ENCODE measurements at regions not wholly inside any gene's neighbourhood (a gene's known extent, or its start where the extent isn't known, plus 50 kb on each side); places are given as distances from the start of the nearest gene placed in this dataset.

DNA sequence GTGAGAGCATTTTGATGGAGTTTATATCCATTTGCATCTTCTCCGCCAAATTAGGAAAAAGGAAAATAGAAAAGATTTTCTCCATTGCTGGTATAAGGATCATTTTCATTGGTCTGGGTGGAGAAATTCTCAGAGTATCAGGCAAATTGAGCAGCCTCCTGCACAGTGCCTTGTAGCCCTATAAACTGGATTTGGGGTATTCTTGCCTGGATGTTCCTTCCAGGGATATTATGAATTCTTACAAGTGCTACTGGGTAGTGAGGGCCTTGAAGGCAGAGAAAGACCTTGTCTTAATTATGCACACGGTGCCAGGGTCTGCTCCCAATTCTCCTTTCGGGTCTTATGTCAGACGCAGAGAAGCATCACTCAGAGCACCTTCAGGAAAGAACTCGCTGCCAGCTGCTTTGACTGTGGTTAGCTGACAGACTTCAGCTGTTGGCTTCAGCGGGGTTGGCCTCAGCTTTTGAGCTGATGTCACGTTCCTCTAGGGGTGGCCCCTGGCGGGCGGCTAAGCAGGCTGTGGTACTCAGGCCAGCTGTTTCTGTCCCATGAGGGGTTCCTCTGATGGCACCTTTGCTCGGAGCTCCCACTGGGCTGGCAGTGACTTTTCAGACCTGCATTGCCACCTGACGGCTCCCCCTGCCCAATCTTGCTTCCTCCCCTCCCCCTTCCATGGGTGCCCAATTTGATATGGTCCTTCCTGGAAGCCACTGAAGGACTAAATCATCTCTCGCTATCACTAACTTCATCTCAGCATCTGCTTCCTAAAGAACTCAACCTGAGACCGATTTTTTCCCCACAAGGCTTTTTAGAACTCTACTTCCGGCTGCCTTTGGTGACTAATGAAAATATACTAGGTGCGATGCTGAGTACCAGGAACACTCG lies 519.5 kb downstream of the BCOR start:
- no peak for DNase-seq

GRCh38 chrX:39580043-39580442 lies 517.7 kb downstream of the BCOR start:
- DNase-seq, result no peak

GRCh38 chrX:39581411-39581810 lies 516.3 kb downstream of the BCOR start:
- no peak for DNase-seq

- DNase-seq, result peak; percentile 41
Observed at GRCh38 chrX:39582091-39582490, 515.7 kb downstream of the BCOR start.

DNA sequence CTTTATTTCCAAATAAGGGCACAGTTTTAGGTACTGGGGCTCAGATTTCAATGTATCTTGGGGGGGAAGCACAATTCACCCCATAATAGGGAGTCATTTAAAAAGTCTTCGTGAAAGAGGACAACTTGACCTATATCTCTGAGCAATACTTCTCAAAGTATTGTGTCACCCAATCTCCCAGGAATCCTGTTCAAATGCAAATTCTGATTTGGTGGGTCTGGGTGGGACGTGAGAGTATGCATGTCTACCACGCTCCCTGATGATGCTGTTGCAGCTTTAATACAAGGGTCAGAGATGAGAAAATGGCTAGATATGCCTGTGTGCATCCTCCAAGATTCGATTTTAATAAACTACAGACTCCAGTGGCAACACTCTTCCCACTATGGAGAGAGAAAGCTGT lies 514.8 kb downstream of the BCOR start:
- no peak for DNase-seq

GRCh38 chrX:39585808-39586207 lies 511.9 kb downstream of the BCOR start:
- no peak for DNase-seq

GRCh38 chrX:39586359-39586758 lies 511.4 kb downstream of the BCOR start:
- DNase-seq, result no peak

GRCh38 chrX:39591099-39591498 lies 506.7 kb downstream of the BCOR start:
- no peak for DNase-seq

DNA sequence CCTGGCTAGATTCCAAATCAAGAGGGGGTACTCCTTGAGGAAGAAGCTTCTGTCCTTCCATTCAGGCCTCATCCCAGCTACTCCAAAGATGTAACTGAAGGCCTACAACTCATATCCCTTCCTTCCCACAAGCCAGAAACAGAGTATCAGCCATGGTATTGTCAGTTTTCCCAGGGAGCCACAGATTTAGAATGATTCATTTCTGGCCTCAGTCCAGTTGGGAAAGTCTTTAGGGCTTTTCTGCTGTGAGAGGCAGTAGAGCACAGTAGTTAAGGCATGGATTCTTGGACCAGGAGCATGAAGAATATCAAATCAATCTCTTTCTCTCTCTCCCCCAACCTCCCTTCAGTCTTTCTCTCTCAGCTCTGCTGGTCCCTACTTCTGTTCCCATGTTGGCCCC lies 505.0 kb downstream of the BCOR start:
- DNase-seq, result no peak

DNA sequence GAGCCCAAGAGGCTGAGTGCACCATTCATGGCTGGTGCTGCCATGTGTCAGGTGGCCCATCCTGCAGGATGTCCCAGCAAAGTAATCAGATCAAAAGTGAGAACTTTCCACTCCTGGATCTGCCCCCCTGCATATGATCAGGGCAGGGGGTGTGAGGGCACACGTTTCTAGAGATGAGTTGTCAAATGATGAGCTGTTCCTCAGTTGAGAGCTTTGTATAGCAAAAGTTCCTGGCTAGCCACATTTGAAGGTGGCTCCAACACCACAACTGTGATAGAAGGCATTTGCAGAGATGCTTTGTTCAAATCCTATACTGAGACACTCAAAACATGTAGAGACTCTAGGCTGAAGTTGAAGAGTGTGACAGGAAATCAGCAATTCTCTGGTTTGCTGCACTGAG lies 501.8 kb downstream of the BCOR start:
- DNase-seq, result no peak

DNA sequence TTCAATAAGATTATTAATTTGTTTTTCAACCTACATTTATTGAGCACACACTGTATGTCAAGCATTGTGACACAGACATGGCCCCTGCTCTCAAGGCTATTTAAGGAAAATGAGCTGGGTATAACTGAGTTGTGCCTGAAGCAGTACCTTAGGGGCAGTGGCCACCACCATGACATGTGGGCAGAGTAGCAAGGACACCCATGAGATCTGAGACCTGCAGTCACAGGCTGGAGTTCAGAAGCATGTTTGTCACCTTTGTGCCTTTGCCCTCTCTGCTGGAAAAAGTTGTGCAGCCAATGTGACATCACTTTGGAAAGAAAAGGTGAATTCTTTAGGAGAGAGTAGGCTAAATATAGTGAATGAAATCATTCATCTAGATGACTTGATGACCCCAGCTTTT lies 501.3 kb downstream of the BCOR start:
- DNase-seq, result no peak

DNA sequence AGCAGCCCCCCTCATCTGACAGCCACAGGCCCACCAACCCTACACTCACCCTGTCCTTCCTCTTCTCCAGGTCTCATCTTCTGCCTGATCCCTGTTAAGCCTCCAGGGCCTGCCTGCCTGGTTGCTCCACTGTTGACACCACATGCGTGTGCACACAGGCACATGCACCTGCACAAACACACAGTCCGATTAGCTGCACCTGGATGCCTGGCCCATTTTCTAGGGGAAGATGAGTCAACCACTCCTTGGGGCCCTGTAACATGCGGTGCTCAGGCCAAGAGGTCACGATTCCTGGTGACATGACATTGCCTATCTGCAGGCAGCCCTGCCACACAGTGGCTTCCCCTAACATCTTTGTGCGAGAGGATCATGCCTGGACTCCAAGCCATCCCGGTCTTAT lies 498.4 kb downstream of the BCOR start:
- no peak for DNase-seq

GRCh38 chrX:39600222-39600621 lies 497.5 kb downstream of the BCOR start:
- DNase-seq, result no peak

GRCh38 chrX:39601231-39602177 lies 496.3 kb downstream of the BCOR start:
- DNase-seq, result no peak

- DNase-seq, result no peak
Observed at GRCh38 chrX:39602195-39602594, 495.6 kb downstream of the BCOR start.

GRCh38 chrX:39603230-39603629 lies 494.5 kb downstream of the BCOR start:
- no peak for DNase-seq

GRCh38 chrX:39605183-39605582 lies 492.6 kb downstream of the BCOR start:
- no peak for DNase-seq

DNA sequence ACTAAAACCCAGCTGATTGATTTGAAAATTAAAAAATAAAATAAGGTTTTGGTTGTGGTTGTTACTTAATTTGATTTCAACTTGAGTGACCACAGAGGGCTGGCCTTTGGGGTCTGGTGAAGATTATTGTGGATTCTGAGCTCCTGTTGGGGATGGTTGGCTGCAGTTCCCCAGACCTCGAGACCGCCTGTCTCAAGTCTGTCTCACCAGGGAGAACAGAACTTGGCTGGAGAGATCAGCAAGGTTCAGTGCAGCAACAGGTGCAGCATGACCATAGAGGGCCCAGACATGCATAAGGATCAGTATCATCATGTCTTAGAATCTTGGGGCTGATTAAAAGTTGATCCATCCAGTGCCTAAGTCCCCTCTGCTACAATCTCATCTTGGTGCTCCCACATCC lies 491.9 kb downstream of the BCOR start:
- DNase-seq, result no peak

DNA sequence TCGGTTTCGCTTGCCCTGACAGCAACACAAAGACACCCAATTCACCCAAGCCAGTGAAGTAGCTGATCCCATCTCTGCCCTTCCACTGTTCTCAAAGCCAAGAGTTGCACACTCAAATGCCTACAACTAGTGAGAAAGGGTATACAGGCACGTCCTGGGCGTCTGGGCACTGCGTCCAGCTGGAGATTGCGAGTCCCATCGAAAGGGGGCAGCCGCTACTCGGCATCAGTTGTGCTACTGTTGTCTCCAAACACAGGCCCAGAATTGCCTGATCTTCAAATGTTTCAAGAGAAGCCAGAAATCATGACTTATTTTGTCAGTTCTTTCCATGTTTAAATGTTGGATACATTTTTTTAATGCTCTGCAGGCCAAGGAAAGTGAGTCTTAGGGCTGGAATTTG lies 487.8 kb downstream of the BCOR start:
- DNase-seq, result no peak

- no peak for DNase-seq
Observed at GRCh38 chrX:39611468-39611867, 486.3 kb downstream of the BCOR start.

DNA sequence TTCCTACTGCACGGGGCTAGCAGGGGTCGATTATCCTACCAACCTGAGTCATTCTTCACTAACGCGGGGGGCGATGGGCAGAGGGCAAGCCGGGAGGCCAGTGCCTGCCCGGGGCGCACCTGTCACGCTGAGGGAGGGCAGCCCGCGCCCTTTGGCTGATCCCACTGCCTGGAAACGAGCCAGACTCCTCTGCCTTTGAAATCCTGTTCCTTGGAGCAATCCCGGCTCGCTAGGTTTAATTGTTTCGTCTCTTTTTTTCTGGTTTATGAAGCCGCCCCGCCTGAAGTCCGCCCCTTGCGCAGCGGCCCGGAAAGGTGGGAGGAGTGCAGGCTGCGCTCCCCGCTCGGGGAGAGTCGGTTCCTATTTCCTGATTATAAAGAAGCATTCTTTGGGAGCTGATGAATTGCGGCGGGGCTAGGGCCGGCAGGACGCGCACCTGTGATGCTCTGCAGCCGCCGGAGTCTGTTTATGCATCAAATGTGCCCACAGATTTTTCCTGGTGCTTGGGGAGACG lies 484.2 kb downstream of the BCOR start:
- DNase-seq, result peak; percentile 37

- DNase-seq, result no peak
Observed at GRCh38 chrX:39613997-39614679, 483.6 kb downstream of the BCOR start.

DNA sequence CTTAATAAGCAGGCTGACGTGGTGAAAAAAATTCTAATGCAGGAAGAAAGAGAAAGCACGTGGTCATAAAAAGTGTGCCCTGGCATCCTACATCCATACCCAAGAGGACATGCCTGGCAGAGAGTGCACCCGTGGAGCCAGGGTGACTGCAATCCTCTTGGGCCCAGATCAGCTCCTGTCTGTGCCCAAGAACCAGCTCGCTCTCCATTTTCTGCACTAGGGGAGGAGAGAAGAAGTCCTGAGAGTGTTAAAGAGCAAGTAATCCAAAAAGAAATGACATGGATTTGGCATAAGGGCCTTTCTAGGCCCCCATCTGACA lies 483.1 kb downstream of the BCOR start:
- no peak for DNase-seq

Measured in NCI-H226 (cell line).